GM23338 (cell line): ENCODE measurements at regions not wholly inside any gene's neighbourhood (a gene's known extent, or its start where the extent isn't known, plus 50 kb on each side); places are given as distances from the start of the nearest gene placed in this dataset.

ENCODE experiments used
- ATAC-seq: fragments of 200-7000 bp; cut with Tn5 transposase; 3 replicates; pipeline ENCODE4 v1.9.1; 2020
- DNase-seq: peaks from one replicate; pipeline ENCODE4 v3.0.0-alpha.2; 2015; ENCODE audit warnings: low spot score
- H2AFZ ChIP-seq: fragments of 200-600 bp; sonication (generic); 2 replicates; pipeline ENCODE4 v1.8.0; 2016; ENCODE audit warnings: antibody characterized with exemption, mild to moderate bottlenecking, moderate library complexity
- H3F3A ChIP-seq: fragments of 200-600 bp; sonication (generic); replicated peaks from 2 replicates; pipeline ENCODE4 v1.8.0; 2017; ENCODE audit warnings: antibody characterized with exemption, mixed run types, low read depth
- H3K27ac ChIP-seq: fragments of 200-600 bp; sonication (generic); 2 replicates; pipeline ENCODE4 v1.6.1; 2016; ENCODE audit warnings: low read depth
- H3K27me3 ChIP-seq: fragments of 200-600 bp; sonication (generic); 2 replicates; pipeline ENCODE4 v1.8.0; 2016; ENCODE audit warnings: mild to moderate bottlenecking, mixed run types, moderate library complexity; ENCODE audit not compliant: insufficient read depth
- H3K36me3 ChIP-seq: fragments of 200-600 bp; sonication (generic); 2 replicates; pipeline ENCODE4 v1.8.0; 2016; ENCODE audit warnings: mild to moderate bottlenecking; ENCODE audit not compliant: insufficient read depth
- H3K4me1 ChIP-seq: fragments of 200-600 bp; sonication (generic); 2 replicates; pipeline ENCODE4 v1.8.0; 2016; ENCODE audit warnings: mild to moderate bottlenecking, moderate library complexity; ENCODE audit not compliant: insufficient read depth
- H3K4me2 ChIP-seq: fragments of 200-600 bp; sonication (generic); 2 replicates; pipeline ENCODE4 v1.7.1; 2017; ENCODE audit warnings: mixed run types
- H3K4me3 ChIP-seq: fragments of 200-600 bp; sonication (generic); 2 replicates; pipeline ENCODE4 v1.6.1; 2016; ENCODE audit warnings: mixed run types
- H3K79me2 ChIP-seq: fragments of 200-600 bp; sonication (generic); replicated peaks from 2 replicates; pipeline ENCODE4 v1.8.0; 2017; ENCODE audit warnings: mild to moderate bottlenecking; ENCODE audit not compliant: insufficient read depth
- H3K9me2 ChIP-seq: fragments of 200-600 bp; sonication (generic); 2 replicates; pipeline ENCODE4 v1.8.0; 2017; ENCODE audit not compliant: insufficient read depth
- H4K20me1 ChIP-seq: fragments of 200-600 bp; sonication (generic); replicated peaks from 2 replicates; pipeline ENCODE4 v1.8.0; 2017; ENCODE audit warnings: mild to moderate bottlenecking; ENCODE audit not compliant: insufficient read depth
- H3K27ac Mint-ChIP-seq: 2 replicates; pipeline ENCODE4 v1.8.0; 2020; ENCODE audit warnings: inconsistent platforms, mild to moderate bottlenecking, moderate library complexity, mixed read lengths
- H3K27me3 Mint-ChIP-seq: 3 replicates; pipeline ENCODE4 v1.8.0; 2022; ENCODE audit warnings: low read depth, mild to moderate bottlenecking, moderate library complexity, mixed read lengths, inconsistent platforms; ENCODE audit not compliant: insufficient read depth, poor library complexity
- H3K36me3 Mint-ChIP-seq: 3 replicates; pipeline ENCODE4 v1.8.0; 2021; ENCODE audit warnings: low read depth, mild to moderate bottlenecking, inconsistent platforms, moderate library complexity, mixed read lengths
- H3K4me1 Mint-ChIP-seq: 3 replicates; pipeline ENCODE4 v1.8.0; 2020; ENCODE audit warnings: mild to moderate bottlenecking, inconsistent platforms, mixed read lengths
- H3K4me3 Mint-ChIP-seq: 3 replicates; pipeline ENCODE4 v1.8.0; 2021; ENCODE audit warnings: moderate library complexity, mild to moderate bottlenecking, inconsistent platforms, mixed read lengths
- H3K9me3 Mint-ChIP-seq: 3 replicates; pipeline ENCODE4 v1.8.0; 2020; ENCODE audit warnings: moderate library complexity, mild to moderate bottlenecking, inconsistent platforms, mixed read lengths
- EZH2 ChIP-seq: fragments of 200-600 bp; sonication (generic); IDR thresholded peaks from one replicate; pipeline ENCODE4 v1.8.0; 2017; ENCODE audit warnings: antibody characterized with exemption, mild to moderate bottlenecking, low read depth; ENCODE audit not compliant: unreplicated experiment
- EZH2phosphoT487 ChIP-seq: fragments of 200-600 bp; sonication (generic); IDR thresholded peaks from one replicate; pipeline ENCODE4 v1.8.1; 2018; ENCODE audit warnings: antibody characterized with exemption; ENCODE audit not compliant: unreplicated experiment
- JUNB ChIP-seq: IDR thresholded peaks from one replicate; pipeline ENCODE4 v1.6.1; 2016; ENCODE audit warnings: antibody characterized with exemption; ENCODE audit not compliant: unreplicated experiment
- NANOG ChIP-seq: IDR thresholded peaks from 2 replicates; pipeline ENCODE4 v1.6.1; 2016; ENCODE audit warnings: antibody characterized with exemption, borderline replicate concordance
- STAT1 ChIP-seq: IDR thresholded peaks from one replicate; pipeline ENCODE4 v1.6.1; 2016; ENCODE audit warnings: antibody characterized with exemption; ENCODE audit not compliant: unreplicated experiment
- ZNF114 ChIP-seq: fragments of 250-450 bp; sonication (Bioruptor Pico); IDR thresholded peaks from 2 replicates; pipeline ENCODE4 v1.5.0; 2020; ENCODE audit warnings: mild to moderate bottlenecking, moderate library complexity
- ZNF331 ChIP-seq: fragments of 250-450 bp; sonication (Bioruptor Pico); IDR thresholded peaks from 2 replicates; pipeline ENCODE4 v1.5.0; 2020; ENCODE audit warnings: low read depth, mild to moderate bottlenecking, moderate library complexity
- TF ChIP-seq, protein P1 (sequence below), 2 experiments: fragments of 200-600 bp in 1 of 2; sonication (generic) in 1 of 2; conservative IDR thresholded peaks; 2 replicates each; pipeline versions ENCODE4 v1.5.1 to v1.6.1; 2016 to 2017; ENCODE audit warnings: antibody characterized with exemption in 2 of 2, low read depth in 2 of 2, mild to moderate bottlenecking in 2 of 2, moderate library complexity in 1 of 2
- TF ChIP-seq, protein P2 (sequence below): IDR thresholded peaks from 2 replicates; pipeline ENCODE4 v1.6.1; 2016; ENCODE audit warnings: antibody characterized with exemption
- TF ChIP-seq, protein P3 (sequence below): IDR thresholded peaks from one replicate; pipeline ENCODE4 v1.6.1; 2018; ENCODE audit warnings: antibody characterized with exemption; ENCODE audit not compliant: unreplicated experiment

DNA sequence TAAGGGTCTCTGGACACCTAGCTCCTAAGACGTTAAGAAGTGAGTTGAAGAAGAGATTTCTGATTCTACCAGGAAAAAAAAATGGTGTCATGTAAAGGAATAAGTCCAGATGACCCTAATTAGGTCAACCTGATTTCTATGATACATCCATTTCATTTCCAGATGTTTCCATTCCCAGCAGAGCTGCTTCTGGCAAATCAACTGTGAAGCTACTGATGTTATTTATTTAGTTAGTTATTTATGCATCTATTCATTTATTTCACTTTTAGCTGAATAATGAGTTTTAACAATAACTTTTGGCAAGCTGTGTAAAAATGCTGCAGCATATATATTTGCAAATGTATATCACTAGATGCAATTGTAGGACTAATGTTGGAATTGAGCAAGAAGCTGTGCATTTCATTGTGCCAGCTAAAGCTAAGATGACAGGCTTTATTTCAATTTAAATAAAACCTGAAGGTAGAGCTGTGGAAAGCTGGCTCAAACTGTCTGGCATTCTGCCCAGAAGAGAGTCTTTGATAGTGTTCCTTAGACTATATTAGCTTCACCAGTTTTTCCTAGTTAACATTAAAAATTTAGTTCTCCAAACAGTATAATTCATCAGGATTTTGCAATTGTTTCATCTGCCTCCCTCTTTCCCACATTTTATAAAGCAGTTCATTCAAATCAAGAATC, 1164.4 kb upstream of the ADGRL4 start (continued):
- TF ChIP-seq, protein P1, sequence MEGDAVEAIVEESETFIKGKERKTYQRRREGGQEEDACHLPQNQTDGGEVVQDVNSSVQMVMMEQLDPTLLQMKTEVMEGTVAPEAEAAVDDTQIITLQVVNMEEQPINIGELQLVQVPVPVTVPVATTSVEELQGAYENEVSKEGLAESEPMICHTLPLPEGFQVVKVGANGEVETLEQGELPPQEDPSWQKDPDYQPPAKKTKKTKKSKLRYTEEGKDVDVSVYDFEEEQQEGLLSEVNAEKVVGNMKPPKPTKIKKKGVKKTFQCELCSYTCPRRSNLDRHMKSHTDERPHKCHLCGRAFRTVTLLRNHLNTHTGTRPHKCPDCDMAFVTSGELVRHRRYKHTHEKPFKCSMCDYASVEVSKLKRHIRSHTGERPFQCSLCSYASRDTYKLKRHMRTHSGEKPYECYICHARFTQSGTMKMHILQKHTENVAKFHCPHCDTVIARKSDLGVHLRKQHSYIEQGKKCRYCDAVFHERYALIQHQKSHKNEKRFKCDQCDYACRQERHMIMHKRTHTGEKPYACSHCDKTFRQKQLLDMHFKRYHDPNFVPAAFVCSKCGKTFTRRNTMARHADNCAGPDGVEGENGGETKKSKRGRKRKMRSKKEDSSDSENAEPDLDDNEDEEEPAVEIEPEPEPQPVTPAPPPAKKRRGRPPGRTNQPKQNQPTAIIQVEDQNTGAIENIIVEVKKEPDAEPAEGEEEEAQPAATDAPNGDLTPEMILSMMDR (conservative IDR thresholded peaks at IDR 0.05; ENCODE audit: low read depth in 2 of 2), result no peak
- TF ChIP-seq, protein P2, sequence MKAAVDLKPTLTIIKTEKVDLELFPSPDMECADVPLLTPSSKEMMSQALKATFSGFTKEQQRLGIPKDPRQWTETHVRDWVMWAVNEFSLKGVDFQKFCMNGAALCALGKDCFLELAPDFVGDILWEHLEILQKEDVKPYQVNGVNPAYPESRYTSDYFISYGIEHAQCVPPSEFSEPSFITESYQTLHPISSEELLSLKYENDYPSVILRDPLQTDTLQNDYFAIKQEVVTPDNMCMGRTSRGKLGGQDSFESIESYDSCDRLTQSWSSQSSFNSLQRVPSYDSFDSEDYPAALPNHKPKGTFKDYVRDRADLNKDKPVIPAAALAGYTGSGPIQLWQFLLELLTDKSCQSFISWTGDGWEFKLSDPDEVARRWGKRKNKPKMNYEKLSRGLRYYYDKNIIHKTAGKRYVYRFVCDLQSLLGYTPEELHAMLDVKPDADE, result no peak
- TF ChIP-seq JUNB (no peak), EZH2phosphoT487 (no peak), NANOG (no peak), STAT1 (no peak), ZNF331 (CRISPR knock-in tag) (no peak)

DNA sequence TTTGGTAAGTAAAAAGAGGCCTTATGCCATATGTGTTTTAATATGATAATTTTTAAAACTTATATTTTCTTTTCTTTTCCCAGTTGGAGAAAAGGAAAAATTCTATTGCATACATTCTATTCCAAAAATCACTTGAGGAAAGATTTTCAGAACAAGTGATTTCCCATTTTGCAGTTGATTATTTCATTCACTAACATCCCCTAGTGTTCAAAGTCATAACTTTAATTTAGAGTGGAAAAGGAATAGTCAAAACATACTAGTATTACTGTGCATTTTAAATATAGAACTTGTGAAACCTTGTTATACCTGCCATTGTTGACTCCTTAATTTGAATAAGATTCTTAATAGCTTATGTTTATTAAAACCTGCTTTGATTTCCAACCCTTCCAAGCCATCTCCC, 1157.6 kb upstream of the ADGRL4 start:
- Histone ChIP-seq H2AFZ (no peak overlapping the region), H3K79me2 (no peaks in the 10 kb centered on the region), H3K4me1 (peaks cover 5% of the 10 kb centered on the region; the same call in 1 of the 2 replicates), H4K20me1 (no peaks in the 10 kb centered on the region), H3K36me3 (no peaks in the 10 kb centered on the region), H3K4me3 (no peak overlapping the region), H3K9me2 (no peaks in the 10 kb centered on the region), H3K27me3 (no peaks in the 10 kb centered on the region), H3K27ac (no peak overlapping the region), H3F3A (no peaks in the 10 kb centered on the region), H3K4me2 (no peak overlapping the region)
- Mint-ChIP-seq H3K4me3 (no peak overlapping the region), H3K4me1 (peaks cover 6% of the 10 kb centered on the region), H3K27ac (no peak overlapping the region), H3K27me3 (no peaks in the 10 kb centered on the region), H3K36me3 (no peaks in the 10 kb centered on the region), H3K9me3 (peaks cover 2% of the 10 kb centered on the region; the same call in 1 of the 3 replicates)
- DNase-seq, result no peak
- no peak for ATAC-seq
- no peak for TF ChIP-seq NANOG
- no peak for TF ChIP-seq EZH2
- TF ChIP-seq EZH2phosphoT487, result no peak
- TF ChIP-seq, protein P3, sequence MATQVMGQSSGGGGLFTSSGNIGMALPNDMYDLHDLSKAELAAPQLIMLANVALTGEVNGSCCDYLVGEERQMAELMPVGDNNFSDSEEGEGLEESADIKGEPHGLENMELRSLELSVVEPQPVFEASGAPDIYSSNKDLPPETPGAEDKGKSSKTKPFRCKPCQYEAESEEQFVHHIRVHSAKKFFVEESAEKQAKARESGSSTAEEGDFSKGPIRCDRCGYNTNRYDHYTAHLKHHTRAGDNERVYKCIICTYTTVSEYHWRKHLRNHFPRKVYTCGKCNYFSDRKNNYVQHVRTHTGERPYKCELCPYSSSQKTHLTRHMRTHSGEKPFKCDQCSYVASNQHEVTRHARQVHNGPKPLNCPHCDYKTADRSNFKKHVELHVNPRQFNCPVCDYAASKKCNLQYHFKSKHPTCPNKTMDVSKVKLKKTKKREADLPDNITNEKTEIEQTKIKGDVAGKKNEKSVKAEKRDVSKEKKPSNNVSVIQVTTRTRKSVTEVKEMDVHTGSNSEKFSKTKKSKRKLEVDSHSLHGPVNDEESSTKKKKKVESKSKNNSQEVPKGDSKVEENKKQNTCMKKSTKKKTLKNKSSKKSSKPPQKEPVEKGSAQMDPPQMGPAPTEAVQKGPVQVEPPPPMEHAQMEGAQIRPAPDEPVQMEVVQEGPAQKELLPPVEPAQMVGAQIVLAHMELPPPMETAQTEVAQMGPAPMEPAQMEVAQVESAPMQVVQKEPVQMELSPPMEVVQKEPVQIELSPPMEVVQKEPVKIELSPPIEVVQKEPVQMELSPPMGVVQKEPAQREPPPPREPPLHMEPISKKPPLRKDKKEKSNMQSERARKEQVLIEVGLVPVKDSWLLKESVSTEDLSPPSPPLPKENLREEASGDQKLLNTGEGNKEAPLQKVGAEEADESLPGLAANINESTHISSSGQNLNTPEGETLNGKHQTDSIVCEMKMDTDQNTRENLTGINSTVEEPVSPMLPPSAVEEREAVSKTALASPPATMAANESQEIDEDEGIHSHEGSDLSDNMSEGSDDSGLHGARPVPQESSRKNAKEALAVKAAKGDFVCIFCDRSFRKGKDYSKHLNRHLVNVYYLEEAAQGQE, result no peak
- no peak for TF ChIP-seq JUNB
- TF ChIP-seq STAT1, result no peak
- TF ChIP-seq, protein P2, result no peak
- TF ChIP-seq ZNF114 (CRISPR knock-in tag), result no peak
- TF ChIP-seq, protein P1 (conservative IDR thresholded peaks at IDR 0.05; ENCODE audit: low read depth in 2 of 2), result no peak
